Heart right ventricle (tissue), 16 donors: ENCODE measurements at regions not wholly inside any gene's neighbourhood (a gene's known extent, or its start where the extent isn't known, plus 50 kb on each side); places are given as distances from the start of the nearest gene placed in this dataset.

Source experiments
- ATAC-seq, 8 donors: fragments of 200-7000 bp; cut with Tn5 transposase; one replicate each; pipeline ENCODE4 v1.9.1; 2020; ENCODE audit warnings: mild to moderate bottlenecking in 8 of 8, moderate library complexity in 8 of 8, moderate number of reproducible peaks in 1 of 8
- DNase-seq, 2 donors: peaks; one replicate each; pipeline ENCODE4 v3.0.0-alpha.2; 2020
- H3K27ac ChIP-seq, 10 donors: fragments of 200-600 bp; sonication (generic) in 2 of 10; one replicate each; pipeline versions ENCODE4 v1.5.0 to v1.8.0; 2020 to 2022; ENCODE audit warnings: mild to moderate bottlenecking in 3 of 10
- H3K27me3 ChIP-seq, 7 donors: fragments of 200-600 bp; one replicate each; pipeline ENCODE4 v1.8.0; 2021 to 2022; ENCODE audit warnings: mild to moderate bottlenecking in 2 of 7
- H3K36me3 ChIP-seq, 9 donors: fragments of 200-600 bp; sonication (generic) in 1 of 9; one replicate each; pipeline versions ENCODE4 v1.5.0 to v1.8.0; 2020 to 2022; ENCODE audit warnings: mild to moderate bottlenecking in 2 of 9
- H3K4me1 ChIP-seq, 9 donors: fragments of 200-600 bp; sonication (generic) in 1 of 9; one replicate each; pipeline versions ENCODE4 v1.5.0 to v1.8.0; 2020 to 2022; ENCODE audit warnings: mild to moderate bottlenecking in 4 of 9
- H3K4me3 ChIP-seq, 10 donors: fragments of 200-600 bp; sonication (generic) in 2 of 10; one replicate each; pipeline versions ENCODE4 v1.5.0 to v1.8.0; 2020 to 2022; ENCODE audit warnings: mild to moderate bottlenecking in 7 of 10, moderate library complexity in 2 of 10
- H3K9me3 ChIP-seq, 11 donors: fragments of 200-600 bp in 10 of 11; sonication (generic) in 2 of 11; one replicate each; pipeline versions ENCODE4 v1.5.0 to v1.8.0; 2013 to 2022; ENCODE audit warnings: mild to moderate bottlenecking in 2 of 11, control low read depth in 1 of 11, moderate library complexity in 1 of 11
- WGBS, 2 donors: extraction: QIAGEN DNeasy Blood & Tissue Kit; methylation state at CpG; one replicate each; pipeline ENCODE4 v1.1.7; 2013; ENCODE audit warnings: inconsistent platforms in 1 of 2; 5-methylcytosine and 5-hydroxymethylcytosine counted together
- intact Hi-C, 10 donors: fragments of 100-400 bp; cut with DNase I; formaldehyde crosslinking; loops; one replicate each; pipeline versions ENCODE4 v1.11.1 to v1.14.2; 2022
- TF ChIP-seq, protein P1 (sequence below), 9 donors: fragments of 200-600 bp; sonication (generic) in 2 of 9; IDR thresholded peaks; one replicate each; pipeline versions ENCODE4 v1.5.0 to v1.8.0; 2021 to 2022; ENCODE audit warnings: antibody characterized with exemption in 9 of 9, mild to moderate bottlenecking in 5 of 9, moderate library complexity in 1 of 9
- donor health status: Arrhythmogenic right ventricular cardiomyopathy.
- donor health status: ischemic (EF 13 %, LVEDD 7.1; RV severe dilation, severe dysfunction).
- donor health status: healthy with polysubstance abuse.
- donor health status: DM: no; HTN: yes; CAD: no.
- donor health status: DM: no; HTN: no; CAD: no.
- donor health status: ischemic (EF 25% LVEDD 6.9; RV normal size, moderate dysfunction).
- donor health status: ischemic (EF 25% LVEDD 5.7; RV mildly dilated, moderate dysfunction).
- donor health status: healthy.
- donor health status: DM: yes; HTN: yes; CAD: no.
- donor health status: Ischemic cardiomyopathy.
- donor health status: ischemic (EF 35%, LVEDD 5.7; RV mildly dilated, moderate dysfunction).
- donor health status: nonischemic (EF 11% LVEDD 7.7; RV severe dilation, severe dysfunction).
- donor health status: DM: yes; HTN: yes; CAD: no.
- donor health status: PGD.
- donor health status: ischemic (EF 29% LVEDD 5.4; RV normal size, mild dysfunction).
- donor health status: nonischemic (EF 23%, LVEDD 6.1; RV moderate dilation, normal function).

DNA sequence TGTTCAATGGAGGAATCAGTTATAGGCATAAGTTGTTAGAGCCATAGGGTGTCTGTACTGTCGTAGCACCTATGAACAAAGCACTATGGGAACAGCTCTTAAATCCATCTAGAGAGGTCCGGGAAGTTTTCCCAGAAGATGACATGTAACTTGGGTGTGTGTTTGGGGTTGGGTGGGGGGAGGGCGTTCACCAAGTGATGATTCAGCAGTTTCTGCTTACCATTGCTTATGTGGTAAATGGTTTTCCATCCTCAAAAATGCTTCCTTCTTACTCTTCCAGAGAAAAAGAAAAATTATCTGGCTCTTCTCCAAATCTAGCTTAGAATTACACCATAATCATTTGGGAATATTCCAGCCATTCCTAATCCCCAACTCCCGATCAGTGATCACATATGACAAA is 361.1 kb upstream of the ZNF521 start:
- 85 to 86% methylated on average over 4 of the region's 4 CpGs for WGBS, 2 donors
- Histone ChIP-seq H3K9me3 (peaks cover 0 to 24% (median 1%) of the 10 kb centered on the region in 11 donors), H3K27me3 (peaks cover 0 to 4% (median 0%) of the 10 kb centered on the region in 7 donors), H3K27ac (no peak overlapping the region), H3K4me1 (no peaks in the 10 kb centered on the region), H3K4me3 (no peak overlapping the region), H3K36me3 (no peaks in the 10 kb centered on the region)
- intact Hi-C loops = no loop called here
- no peak for DNase-seq
- ATAC-seq = no peak
- TF ChIP-seq, protein P1, sequence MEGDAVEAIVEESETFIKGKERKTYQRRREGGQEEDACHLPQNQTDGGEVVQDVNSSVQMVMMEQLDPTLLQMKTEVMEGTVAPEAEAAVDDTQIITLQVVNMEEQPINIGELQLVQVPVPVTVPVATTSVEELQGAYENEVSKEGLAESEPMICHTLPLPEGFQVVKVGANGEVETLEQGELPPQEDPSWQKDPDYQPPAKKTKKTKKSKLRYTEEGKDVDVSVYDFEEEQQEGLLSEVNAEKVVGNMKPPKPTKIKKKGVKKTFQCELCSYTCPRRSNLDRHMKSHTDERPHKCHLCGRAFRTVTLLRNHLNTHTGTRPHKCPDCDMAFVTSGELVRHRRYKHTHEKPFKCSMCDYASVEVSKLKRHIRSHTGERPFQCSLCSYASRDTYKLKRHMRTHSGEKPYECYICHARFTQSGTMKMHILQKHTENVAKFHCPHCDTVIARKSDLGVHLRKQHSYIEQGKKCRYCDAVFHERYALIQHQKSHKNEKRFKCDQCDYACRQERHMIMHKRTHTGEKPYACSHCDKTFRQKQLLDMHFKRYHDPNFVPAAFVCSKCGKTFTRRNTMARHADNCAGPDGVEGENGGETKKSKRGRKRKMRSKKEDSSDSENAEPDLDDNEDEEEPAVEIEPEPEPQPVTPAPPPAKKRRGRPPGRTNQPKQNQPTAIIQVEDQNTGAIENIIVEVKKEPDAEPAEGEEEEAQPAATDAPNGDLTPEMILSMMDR (IDR thresholded peaks at IDR 0.05) = no peak

DNA sequence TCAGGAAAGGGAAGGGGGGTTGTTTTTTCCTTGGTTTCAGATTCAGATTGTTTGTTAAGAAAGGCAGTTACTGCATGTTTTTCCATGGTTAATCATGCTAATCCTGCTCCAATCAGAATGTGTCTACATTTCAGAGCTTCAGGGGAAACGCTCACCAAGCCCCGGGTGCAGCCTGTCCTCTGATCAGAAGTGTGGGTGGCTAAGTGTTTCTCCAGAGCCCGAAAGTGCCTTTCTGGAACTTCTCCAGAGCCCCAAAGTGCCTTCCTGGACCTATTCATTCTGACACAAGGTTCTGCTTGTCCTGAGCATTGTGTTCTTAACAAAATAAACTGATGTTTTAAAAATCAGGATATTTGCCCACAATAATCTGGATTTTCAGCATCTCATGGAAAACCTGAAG is 359.0 kb upstream of the ZNF521 start:
- peaks cover 0 to 13% (median 0%) of the 10 kb centered on the region in 11 donors for H3K9me3 ChIP-seq
- no peak for ATAC-seq
- no peaks in the 10 kb centered on the region for H3K4me1 ChIP-seq
- no peak overlapping the region for H3K4me3 ChIP-seq
- no peaks in the 10 kb centered on the region for H3K36me3 ChIP-seq
- no peak overlapping the region for H3K27ac ChIP-seq
- WGBS, 2 donors = 48 to 52% methylated on average over 3 of the region's 3 CpGs
- TF ChIP-seq, protein P1 (IDR thresholded peaks at IDR 0.05) = no peak
- H3K27me3 ChIP-seq = peaks cover 0 to 4% (median 0%) of the 10 kb centered on the region in 7 donors
- intact Hi-C loops = no loop called here
- no peak for DNase-seq

DNA sequence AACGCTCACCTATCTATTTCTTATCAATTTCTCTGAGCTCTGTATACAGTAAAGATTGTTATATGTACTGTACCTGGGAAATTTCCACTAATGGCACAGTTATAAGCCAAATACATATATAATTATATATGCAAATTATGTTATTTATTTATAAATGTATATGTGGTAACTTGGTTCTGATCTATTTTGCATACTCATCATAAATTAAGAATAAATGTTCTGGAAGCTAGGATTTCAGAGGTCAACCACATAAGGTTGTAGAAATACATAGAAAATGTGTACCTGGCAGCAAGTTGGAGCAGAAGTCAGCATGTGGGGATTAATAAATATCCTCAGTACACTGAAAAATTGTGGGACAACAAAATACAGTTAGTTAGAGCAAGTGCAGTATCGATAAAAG is 353.7 kb upstream of the ZNF521 start:
- H3K27ac ChIP-seq = no peak overlapping the region
- DNase-seq = no peak
- intact Hi-C loops = no loop called here

DNA sequence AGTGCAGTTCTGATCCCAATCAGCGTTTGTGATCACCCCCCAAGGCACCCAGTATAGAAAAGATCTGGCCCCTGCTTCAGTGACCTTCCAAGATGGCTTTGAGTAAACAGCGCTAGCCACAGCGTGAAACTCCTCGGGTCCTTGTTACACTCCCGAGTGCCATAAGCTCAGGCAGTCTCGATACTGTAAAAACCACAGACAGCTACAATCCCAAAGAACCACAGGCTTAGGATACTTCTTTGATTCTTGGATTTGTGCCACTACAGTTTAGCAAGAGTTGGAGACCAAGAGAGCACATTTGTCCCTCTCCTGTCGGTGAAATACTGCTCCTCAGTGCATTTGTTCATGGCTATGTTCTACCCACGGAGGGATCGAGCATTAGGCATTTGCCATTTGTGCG is 352.5 kb upstream of the ZNF521 start:
- TF ChIP-seq, protein P1 (IDR thresholded peaks at IDR 0.05) = no peak
- H3K9me3 ChIP-seq = no peaks in the 10 kb centered on the region
- ATAC-seq (no peak), DNase-seq (no peak)
- intact Hi-C loops = no loop called here
- H3K4me1 ChIP-seq = no peaks in the 10 kb centered on the region
- H3K27ac ChIP-seq = no peak overlapping the region
- H3K4me3 ChIP-seq = no peak overlapping the region
- peaks cover 0 to 25% (median 0%) of the 10 kb centered on the region in 7 donors for H3K27me3 ChIP-seq
- WGBS, 2 donors = 89% methylated on average over 10 of the region's 10 CpGs
- H3K36me3 ChIP-seq = no peaks in the 10 kb centered on the region

More for the DNA sequence above, 353.7 kb upstream of the ZNF521 start:
- 88 to 93% methylated on average over 2 of the region's 2 CpGs for WGBS, 2 donors
- Histone ChIP-seq H3K27me3 (peaks cover 0 to 25% (median 0%) of the 10 kb centered on the region in 7 donors), H3K36me3 (no peaks in the 10 kb centered on the region), H3K4me3 (no peak overlapping the region), H3K4me1 (no peaks in the 10 kb centered on the region), H3K9me3 (no peaks in the 10 kb centered on the region)
- TF ChIP-seq, protein P1 (IDR thresholded peaks at IDR 0.05) = no peak
- no peak for ATAC-seq
